Type B pancreatic cell (in vitro differentiated cells): ENCODE measurements at regions not wholly inside any gene's neighbourhood (a gene's known extent, or its start where the extent isn't known, plus 50 kb on each side); places are given as distances from the start of the nearest gene placed in this dataset.

Experiments
- DNase-seq: peaks from one replicate; pipeline ENCODE4 v3.0.0; 2021; ENCODE audit warnings: mixed read lengths; ENCODE audit not compliant: unreplicated experiment; ENCODE audit errors: extremely low spot score
- H3K27ac Mint-ChIP-seq: 2 replicates; pipeline ENCODE4 v1.8.0; 2021; ENCODE audit warnings: mild to moderate bottlenecking, mixed read lengths
- H3K27me3 Mint-ChIP-seq: 2 replicates; pipeline ENCODE4 v1.8.0; 2021; ENCODE audit warnings: mixed read lengths
- H3K36me3 Mint-ChIP-seq: 2 replicates; pipeline ENCODE4 v1.8.0; 2021; ENCODE audit warnings: mixed read lengths
- H3K4me1 Mint-ChIP-seq: one replicate; pipeline ENCODE4 v1.8.0; 2021; ENCODE audit warnings: mixed read lengths; ENCODE audit not compliant: unreplicated experiment
- H3K4me3 Mint-ChIP-seq: 2 replicates; pipeline ENCODE4 v1.8.0; 2021; ENCODE audit warnings: mild to moderate bottlenecking, mixed read lengths
- H3K9me3 Mint-ChIP-seq: 2 replicates; pipeline ENCODE4 v1.8.0; 2021; ENCODE audit warnings: mixed read lengths
- TF ChIP-seq, protein P1 (sequence below): fragments of 200-600 bp; sonication (generic); conservative IDR thresholded peaks from 2 replicates; pipeline ENCODE4 v1.5.0; 2021; ENCODE audit warnings: antibody characterized with exemption, mild to moderate bottlenecking

DNA sequence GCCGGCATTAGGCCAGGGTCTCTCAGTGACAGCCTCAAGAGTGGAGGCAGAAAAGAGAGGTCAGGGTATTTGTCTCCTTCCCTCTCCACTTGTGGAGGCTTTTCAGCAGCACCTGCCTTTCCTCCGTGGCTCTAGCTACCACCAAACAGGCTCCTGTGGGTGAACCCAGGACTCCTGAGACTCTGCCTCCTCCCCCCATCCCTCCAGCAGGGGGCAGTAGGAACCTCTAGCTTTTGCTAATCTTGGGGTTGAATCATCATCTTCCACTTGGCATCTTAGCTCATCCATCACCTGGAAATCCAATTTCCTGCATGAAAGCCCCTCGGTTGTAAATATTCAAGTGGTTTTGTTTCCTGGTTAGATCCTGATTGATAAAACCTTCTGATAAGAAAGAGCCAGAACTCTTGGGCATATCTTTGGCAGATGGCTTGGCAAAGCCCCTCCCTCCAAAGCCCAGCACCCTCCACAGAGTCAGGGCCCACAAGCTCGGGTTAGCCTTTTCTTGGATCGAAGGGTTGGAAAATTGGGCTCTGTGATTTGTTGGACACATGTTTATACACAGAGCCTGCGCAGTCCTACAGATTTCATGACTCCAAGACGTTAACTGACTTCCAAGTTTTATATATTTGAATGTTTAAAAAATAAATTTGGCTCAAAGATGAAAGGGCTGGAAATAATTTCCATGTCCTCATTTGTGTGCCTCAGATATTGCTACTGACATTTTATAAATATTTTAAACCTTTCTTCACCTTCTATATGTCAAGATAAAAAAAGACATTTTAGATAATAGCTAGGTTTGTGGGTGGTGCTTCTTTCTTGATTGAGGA, 322.1 kb downstream of the MAP2K4 start:
- Mint-ChIP-seq H3K27me3 (no peaks in the 10 kb centered on the region), H3K9me3 (no peaks in the 10 kb centered on the region), H3K36me3 (no peaks in the 10 kb centered on the region), H3K4me3 (no peak overlapping the region), H3K4me1 (no peaks in the 10 kb centered on the region), H3K27ac (no peak overlapping the region)
- TF ChIP-seq, protein P1, sequence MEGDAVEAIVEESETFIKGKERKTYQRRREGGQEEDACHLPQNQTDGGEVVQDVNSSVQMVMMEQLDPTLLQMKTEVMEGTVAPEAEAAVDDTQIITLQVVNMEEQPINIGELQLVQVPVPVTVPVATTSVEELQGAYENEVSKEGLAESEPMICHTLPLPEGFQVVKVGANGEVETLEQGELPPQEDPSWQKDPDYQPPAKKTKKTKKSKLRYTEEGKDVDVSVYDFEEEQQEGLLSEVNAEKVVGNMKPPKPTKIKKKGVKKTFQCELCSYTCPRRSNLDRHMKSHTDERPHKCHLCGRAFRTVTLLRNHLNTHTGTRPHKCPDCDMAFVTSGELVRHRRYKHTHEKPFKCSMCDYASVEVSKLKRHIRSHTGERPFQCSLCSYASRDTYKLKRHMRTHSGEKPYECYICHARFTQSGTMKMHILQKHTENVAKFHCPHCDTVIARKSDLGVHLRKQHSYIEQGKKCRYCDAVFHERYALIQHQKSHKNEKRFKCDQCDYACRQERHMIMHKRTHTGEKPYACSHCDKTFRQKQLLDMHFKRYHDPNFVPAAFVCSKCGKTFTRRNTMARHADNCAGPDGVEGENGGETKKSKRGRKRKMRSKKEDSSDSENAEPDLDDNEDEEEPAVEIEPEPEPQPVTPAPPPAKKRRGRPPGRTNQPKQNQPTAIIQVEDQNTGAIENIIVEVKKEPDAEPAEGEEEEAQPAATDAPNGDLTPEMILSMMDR = peak; percentile 58
- DNase-seq = no peak

DNA sequence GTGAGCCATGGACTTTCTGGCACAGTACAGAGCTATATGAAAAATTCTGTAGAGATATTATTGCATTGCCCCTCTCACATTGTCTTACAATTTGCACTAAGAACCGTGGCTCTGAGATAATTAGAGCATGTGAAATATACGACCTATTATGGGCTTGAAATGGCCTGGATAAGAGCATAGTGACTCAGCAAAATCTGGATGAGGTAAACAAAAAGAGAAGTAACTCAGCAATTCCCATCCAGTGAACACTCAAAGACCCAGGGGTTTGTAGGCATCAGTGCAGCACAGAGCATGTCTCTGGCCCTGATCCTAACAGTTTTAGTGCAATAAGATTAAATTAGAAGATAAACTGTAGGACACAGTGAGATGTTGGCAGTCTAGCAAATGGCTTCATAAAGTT, 317.2 kb upstream of the MYOCD start:
- Mint-ChIP-seq H3K27ac (no peak overlapping the region), H3K4me1 (no peaks in the 10 kb centered on the region), H3K9me3 (peaks cover 6% of the 10 kb centered on the region), H3K4me3 (no peak overlapping the region), H3K27me3 (no peaks in the 10 kb centered on the region), H3K36me3 (no peaks in the 10 kb centered on the region)
- DNase-seq = no peak
- TF ChIP-seq, protein P1 = no peak

- H3K27me3 Mint-ChIP-seq = no peaks in the 10 kb centered on the region
- H3K9me3 Mint-ChIP-seq = peaks cover 6% of the 10 kb centered on the region
- DNase-seq = no peak
- H3K36me3 Mint-ChIP-seq = no peaks in the 10 kb centered on the region
- no peak overlapping the region for H3K27ac Mint-ChIP-seq
- no peak overlapping the region for H3K4me3 Mint-ChIP-seq
- H3K4me1 Mint-ChIP-seq = no peaks in the 10 kb centered on the region
- TF ChIP-seq, protein P1 = no peak
Measured at GRCh38 chr17:12349297-12349696, 316.4 kb upstream of the MYOCD start.

GRCh38 chr17:12352127-12352526, 313.6 kb upstream of the MYOCD start:
- H3K4me3 Mint-ChIP-seq = no peak overlapping the region
- DNase-seq = no peak
- peaks cover 10% of the 10 kb centered on the region for H3K9me3 Mint-ChIP-seq
- no peaks in the 10 kb centered on the region for H3K36me3 Mint-ChIP-seq
- no peaks in the 10 kb centered on the region for H3K27me3 Mint-ChIP-seq
- H3K27ac Mint-ChIP-seq = no peak overlapping the region
- no peaks in the 10 kb centered on the region for H3K4me1 Mint-ChIP-seq
- TF ChIP-seq, protein P1 = no peak

GRCh38 chr17:12357600-12357999, 308.1 kb upstream of the MYOCD start:
- H3K27me3 Mint-ChIP-seq = peaks cover 2% of the 10 kb centered on the region
- H3K4me1 Mint-ChIP-seq = peaks cover 10% of the 10 kb centered on the region
- no peak overlapping the region for H3K4me3 Mint-ChIP-seq
- H3K27ac Mint-ChIP-seq = no peak overlapping the region
- TF ChIP-seq, protein P1 = no peak
- no peak for DNase-seq
- no peaks in the 10 kb centered on the region for H3K36me3 Mint-ChIP-seq
- H3K9me3 Mint-ChIP-seq = peaks cover 5% of the 10 kb centered on the region
